HFFc6 (cell line): ENCODE measurements at regions not wholly inside any gene's neighbourhood (a gene's known extent, or its start where the extent isn't known, plus 50 kb on each side); places are given as distances from the start of the nearest gene placed in this dataset.

Experiments
- DNase-seq: peaks from one replicate; pipeline ENCODE4 v3.0.0-alpha.2; 2018
- H3K27ac Mint-ChIP-seq: 2 replicates; pipeline ENCODE4 v1.8.0; 2020; ENCODE audit warnings: mild to moderate bottlenecking, mixed read lengths
- H3K27me3 Mint-ChIP-seq: 2 replicates; pipeline ENCODE4 v1.8.0; 2021; ENCODE audit warnings: mild to moderate bottlenecking, moderate library complexity, mixed read lengths; ENCODE audit not compliant: insufficient read depth
- H3K36me3 Mint-ChIP-seq: 2 replicates; pipeline ENCODE4 v1.8.0; 2021; ENCODE audit warnings: low read depth, mixed read lengths
- H3K4me1 Mint-ChIP-seq: 2 replicates; pipeline ENCODE4 v1.8.0; 2020; ENCODE audit warnings: low read depth, mixed read lengths
- H3K4me3 Mint-ChIP-seq: 2 replicates; pipeline ENCODE4 v1.8.0; 2020; ENCODE audit warnings: mild to moderate bottlenecking, moderate library complexity, mixed read lengths
- H3K9me3 Mint-ChIP-seq: 2 replicates; pipeline ENCODE4 v1.8.0; 2020; ENCODE audit warnings: mild to moderate bottlenecking, mixed read lengths
- CTCF ChIP-seq: fragments of 200-600 bp; sonication (generic); IDR thresholded peaks from 2 replicates; pipeline ENCODE4 v1.5.0; 2021; ENCODE audit warnings: antibody characterized with exemption, mild to moderate bottlenecking

GRCh38 chr15:67011617-67012005, 53.8 kb upstream of the SMAD3 start:
- H3K4me1 Mint-ChIP-seq, result peaks cover 13% of the 10 kb centered on the region
- H3K27me3 Mint-ChIP-seq, result peaks cover 11% of the 10 kb centered on the region
- H3K9me3 Mint-ChIP-seq, result no peaks in the 10 kb centered on the region
- no peak for DNase-seq
- no peak overlapping the region for H3K27ac Mint-ChIP-seq
- no peak overlapping the region for H3K4me3 Mint-ChIP-seq
- no peaks in the 10 kb centered on the region for H3K36me3 Mint-ChIP-seq
- TF ChIP-seq CTCF, result no peak

GRCh38 chr15:67013696-67014095, 51.7 kb upstream of the SMAD3 start:
- Mint-ChIP-seq H3K9me3 (no peaks in the 10 kb centered on the region), H3K27ac (no peak overlapping the region), H3K4me3 (no peak overlapping the region), H3K27me3 (peaks cover 12% of the 10 kb centered on the region), H3K4me1 (peaks cover 13% of the 10 kb centered on the region), H3K36me3 (no peaks in the 10 kb centered on the region)
- no peak for TF ChIP-seq CTCF
- DNase-seq, result no peak
